Gastrocnemius medialis (tissue), 4 donors: ENCODE measurements at regions not wholly inside any gene's neighbourhood (a gene's known extent, or its start where the extent isn't known, plus 50 kb on each side); places are given as distances from the start of the nearest gene placed in this dataset.

ENCODE experiments used
- CTCF ChIP-seq, 5 experiments: fragments of 450-650 bp in 3 of 5; fragments of 200-600 bp in 2 of 5; sonication (generic) in 2 of 5; IDR thresholded peaks in 4 of 5; conservative IDR thresholded peaks in 1 of 5; 1 replicate in 4 of 5; 2 replicates in 1 of 5; pipeline ENCODE4 v1.5.1; 2016 to 2019; ENCODE audit warnings: antibody characterized with exemption in 5 of 5, mild to moderate bottlenecking in 3 of 5, moderate library complexity in 3 of 5
- POLR2A ChIP-seq, 2 donors: fragments of 450-650 bp; IDR thresholded peaks; one replicate each; pipeline ENCODE4 v1.6.1; 2017; ENCODE audit warnings: antibody characterized with exemption in 2 of 2, mild to moderate bottlenecking in 2 of 2, moderate library complexity in 2 of 2

GRCh38 chrX:3963980-3964379 is 250.5 kb upstream of the PRKX start:
- no peak for TF ChIP-seq CTCF (IDR thresholded peaks at IDR 0.05 in 4 of 5, conservative IDR thresholded peaks at IDR 0.05 in 1 of 5)
- TF ChIP-seq POLR2A (IDR thresholded peaks at IDR 0.05), result no peak
